Dedifferentiated amniotic fluid mesenchymal stem cell (primary cell): ENCODE measurements at regions not wholly inside any gene's neighbourhood (a gene's known extent, or its start where the extent isn't known, plus 50 kb on each side); places are given as distances from the start of the nearest gene placed in this dataset.

Experiments
- DNase-seq: peaks from one replicate; pipeline ENCODE4 v3.0.0-alpha.2; 2016; ENCODE audit errors: extremely low spot score

DNA sequence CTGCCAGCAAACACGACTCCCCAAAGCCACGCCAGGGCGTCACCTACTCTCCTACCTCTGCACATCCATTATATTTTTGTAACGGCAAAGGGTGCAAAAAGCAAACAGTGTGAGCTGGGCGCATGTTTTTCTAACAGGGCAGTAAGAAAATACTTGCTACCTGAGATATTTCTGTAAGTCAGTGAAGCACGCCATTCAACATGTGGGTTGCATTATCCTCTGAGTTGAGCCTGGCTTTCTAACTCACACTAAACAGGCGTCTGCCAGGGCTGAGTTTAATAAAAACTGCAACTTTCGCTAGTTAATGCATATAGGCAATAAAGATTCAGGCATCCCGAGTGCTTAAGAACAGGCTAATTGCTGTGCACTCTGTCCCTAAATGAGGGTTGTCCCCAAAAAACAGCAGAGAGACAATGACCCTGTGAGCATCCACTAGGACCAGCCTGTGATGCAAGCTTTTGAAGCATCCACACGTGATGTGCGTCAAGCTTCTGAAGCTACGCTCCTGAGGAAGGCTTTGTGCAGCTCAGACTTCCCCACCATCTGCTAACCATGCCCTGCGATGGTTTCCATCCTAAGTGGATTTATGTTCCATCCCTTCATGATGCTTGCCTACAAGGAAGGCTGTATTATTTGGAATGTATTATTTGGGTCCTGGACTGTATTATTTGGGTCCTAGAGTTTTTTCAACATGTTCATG is 70.0 kb upstream of the SIM2 start:
- no peak for DNase-seq

DNA sequence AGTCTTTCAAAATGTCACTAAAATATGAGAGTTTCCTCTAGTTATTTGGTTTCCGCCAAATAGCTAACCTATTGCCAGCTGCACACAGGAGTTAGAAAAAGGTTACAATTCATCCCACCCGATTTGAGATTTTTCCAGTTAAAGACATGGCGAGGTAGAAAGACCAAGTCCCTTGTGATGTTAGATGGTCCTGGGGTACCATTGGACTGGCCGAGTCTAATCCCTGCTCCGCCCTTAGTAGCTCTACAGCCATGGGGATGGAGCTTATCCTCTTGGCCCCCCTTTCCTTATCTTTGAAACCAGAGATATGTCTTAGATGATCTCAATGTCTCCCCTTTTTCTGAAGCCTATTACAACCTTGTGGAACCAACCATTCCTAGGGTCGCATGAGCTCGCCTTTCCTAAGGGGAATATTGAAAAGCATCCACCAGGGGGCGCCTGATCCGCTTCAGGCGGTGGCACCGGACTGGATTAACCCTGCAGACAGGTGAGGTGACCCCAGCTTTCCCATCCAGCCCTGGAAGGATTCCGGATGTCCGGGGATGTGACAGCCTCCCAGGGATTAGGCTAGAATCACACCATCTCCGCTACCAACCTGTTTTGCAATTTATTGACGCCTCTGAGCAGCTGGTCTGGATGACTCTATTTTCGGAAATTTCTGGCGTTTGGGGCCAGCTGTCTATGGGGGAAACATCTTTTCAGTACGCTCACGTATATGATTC is 68.3 kb upstream of the SIM2 start:
- no peak for DNase-seq

DNA sequence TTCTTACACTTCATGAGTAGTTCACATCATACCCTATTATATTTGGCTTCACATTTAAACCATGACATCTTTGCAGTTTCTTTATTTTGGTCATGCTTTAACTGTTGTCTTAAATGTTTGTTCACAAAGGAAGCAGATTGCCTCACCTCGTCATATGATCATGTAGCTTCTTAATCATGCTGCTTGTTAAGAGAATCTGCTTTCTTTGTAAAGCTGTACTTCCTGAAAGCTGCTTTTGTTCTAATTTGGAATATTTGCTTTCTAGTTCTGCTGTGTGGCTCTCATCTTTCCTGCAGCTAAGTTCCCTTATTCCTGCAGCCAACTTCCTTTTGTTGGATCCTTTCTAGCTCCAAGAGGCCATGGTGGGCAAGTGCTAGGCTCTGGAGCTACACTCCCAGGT is 62.9 kb upstream of the SIM2 start:
- DNase-seq = no peak

DNA sequence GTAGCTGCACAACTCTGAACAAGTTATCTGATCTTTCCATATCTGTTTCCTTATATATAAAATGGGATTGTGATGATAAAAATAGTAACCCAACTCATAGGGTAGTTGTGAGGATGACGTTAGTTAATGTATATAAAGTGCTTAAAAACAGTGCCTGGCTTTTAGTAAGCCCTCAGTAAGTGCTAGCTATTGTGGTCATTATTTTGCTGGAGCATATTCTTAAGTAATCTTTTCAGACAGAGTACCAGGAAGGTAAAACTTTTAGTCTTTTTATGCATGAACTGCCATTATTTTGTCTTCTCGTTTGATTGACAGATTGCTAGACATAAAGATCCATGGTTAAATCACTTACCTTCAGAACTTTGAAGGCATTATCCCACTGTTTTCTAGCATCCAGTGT is 62.5 kb upstream of the SIM2 start:
- no peak for DNase-seq

DNA sequence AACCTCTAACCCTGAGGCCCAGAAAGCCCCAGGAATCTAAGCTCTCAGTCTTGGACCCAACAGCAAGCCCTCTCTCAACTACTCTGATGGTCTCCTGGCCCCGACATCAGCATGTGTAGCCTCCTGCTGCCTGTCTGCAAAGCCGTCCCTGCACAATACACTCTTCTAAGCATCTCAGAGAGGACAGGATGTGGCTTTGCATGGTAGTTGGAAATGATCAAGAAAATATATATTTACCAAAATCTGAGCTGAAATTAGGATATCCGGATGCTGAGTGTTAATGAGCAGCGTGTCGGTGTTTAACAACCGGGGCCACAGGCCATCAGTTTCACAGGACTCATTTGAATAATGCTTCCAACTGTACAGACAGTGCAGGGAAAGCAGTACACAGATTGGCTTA is 59.1 kb upstream of the SIM2 start:
- no peak for DNase-seq

DNA sequence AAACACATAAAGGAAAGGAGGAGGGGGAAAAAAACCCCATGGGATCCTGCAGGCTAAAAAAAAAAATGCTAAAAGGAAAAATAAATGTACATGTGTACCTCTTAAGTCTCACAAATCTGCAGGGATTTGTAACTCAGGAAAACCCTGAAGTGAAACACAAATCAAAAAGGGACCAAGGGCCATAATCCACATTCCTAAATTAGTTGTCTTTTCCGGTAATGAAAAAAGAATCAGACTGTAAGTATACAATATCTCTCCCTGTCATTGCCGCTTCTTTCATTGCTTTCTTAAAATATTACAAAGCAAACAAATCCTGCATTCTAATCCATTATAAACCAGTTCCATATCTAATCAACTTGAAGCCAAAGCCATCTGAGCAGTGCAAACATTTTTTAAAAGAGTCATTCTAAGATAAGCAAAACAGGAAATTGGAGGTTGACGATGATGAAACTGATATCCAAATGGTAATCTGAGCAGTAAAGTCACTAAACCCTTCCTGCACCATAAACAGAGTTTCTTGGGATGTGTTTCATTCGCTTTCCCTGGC is 58.7 kb upstream of the SIM2 start:
- DNase-seq = no peak

DNA sequence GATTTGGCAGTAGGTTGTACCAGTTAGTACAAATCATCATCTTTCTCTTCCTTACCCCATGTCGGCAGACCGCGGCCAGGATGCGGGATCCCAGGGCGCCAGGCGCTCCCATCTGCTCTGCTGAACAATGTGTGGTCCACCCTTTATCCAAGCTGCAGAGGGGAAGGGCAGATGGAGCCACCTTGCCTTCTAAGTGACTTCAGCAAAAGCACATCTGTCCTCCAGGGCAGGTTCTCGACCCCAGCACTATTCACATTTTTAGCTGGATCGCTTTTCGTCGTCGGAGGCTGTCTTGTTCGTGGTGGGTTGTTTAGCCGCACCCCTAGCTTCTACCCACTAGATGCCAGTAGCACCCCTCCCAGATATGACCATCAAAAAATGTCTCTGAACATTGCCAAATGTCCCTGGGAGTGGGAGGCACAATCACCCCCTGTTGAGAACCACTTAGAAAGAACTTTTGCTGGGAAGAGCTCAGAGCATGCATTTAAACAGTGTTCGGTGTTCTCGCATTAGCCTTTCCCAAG is 58.1 kb upstream of the SIM2 start:
- DNase-seq = no peak

DNA sequence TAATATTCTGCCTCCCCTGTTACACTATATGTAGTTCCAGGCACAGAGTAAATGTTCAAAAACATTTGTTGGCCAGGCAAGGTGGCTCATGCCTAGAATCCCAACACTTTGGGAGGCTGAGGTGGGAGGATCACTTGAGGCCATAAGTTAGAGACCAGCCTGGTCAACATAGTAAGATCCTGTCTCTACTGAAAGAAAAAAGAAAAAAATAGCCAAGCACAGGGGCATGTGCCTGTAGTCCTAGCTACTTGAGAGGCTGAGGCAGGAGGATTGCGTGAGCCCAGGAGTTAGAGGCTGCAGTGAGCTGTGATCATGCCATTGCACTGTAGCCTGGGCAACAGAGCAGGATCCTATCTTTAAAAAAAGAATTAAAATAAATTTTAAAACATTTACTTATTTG is 57.6 kb upstream of the SIM2 start:
- no peak for DNase-seq

DNA sequence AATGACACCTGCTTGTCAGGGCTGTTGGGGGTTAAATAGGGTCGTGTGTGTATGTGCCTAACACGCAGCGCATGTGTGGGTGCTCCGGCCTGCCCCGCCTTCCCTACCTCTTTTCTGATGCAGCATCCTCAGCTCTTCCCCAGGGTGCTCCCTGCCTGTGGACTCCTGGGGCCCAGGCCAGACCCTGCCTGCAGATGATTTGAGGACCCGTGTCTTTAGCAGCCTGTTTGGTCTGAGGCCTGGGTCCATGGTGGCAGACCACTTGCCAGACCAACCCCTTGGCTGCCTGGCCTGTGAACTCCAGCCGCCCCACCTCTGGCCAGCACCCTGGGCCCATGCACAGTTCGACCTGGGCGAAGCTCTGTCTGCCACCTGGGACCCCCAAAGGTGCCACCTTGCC is 57.0 kb upstream of the SIM2 start:
- DNase-seq = no peak

DNA sequence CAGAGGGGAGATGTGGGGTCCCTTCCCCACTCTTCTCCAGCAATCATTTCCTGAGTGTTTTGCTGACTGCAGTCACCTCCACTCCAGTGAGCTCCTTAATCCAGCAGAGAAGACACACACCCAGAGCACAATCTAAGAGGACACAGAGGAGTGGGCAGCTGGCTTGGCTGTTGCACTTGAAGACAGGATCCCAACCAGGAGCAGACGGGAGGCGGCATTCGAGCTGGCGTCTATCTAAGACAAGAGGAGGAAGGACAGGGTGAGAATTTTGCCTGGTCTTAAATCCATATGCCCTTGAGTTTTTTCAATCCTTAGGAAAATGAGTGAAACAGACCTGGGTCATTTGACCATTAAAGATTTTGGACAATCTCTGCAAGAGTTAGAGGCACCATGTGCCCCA is 56.1 kb upstream of the SIM2 start:
- no peak for DNase-seq

DNA sequence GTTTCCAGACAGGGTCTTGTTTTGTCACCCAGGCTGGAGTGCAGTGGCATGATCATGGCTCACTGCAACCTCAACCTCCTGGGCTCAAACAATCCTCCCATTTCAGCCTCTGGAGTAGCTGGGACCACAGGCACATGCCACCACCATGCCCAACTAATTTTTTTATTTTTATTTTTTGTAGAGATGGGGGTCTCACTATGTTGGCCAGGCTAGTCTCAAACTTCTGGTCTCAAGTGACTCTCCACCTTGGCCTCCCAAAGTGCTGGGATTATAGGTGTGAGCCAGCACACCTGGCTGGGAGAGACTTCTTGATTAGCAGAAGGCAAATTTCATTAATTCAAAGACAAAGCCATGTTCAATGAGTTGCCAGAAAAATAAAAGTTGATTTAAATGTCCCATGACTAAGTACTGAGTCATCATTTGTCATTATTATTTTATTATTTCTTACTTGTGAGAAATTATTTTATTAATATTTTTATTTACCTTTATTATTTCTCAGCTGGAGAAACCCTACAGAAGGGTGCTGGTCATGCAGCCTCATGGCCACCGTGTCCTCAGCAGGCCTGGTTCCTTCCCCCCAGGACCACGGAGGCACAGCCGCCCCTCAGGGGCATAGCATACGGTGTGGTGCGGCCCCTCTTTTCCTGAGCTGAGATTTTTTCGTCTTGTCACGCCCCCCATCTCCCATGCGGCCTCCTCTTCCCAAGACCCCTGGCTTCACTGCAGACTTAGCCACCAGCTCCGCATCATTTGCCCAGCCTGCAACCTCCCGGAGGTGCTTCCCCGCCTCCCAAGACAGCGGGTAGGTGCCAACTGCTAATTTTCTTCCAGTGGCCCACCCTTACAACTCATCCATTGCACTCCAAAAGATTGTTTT is 55.3 kb upstream of the SIM2 start:
- DNase-seq = no peak

DNA sequence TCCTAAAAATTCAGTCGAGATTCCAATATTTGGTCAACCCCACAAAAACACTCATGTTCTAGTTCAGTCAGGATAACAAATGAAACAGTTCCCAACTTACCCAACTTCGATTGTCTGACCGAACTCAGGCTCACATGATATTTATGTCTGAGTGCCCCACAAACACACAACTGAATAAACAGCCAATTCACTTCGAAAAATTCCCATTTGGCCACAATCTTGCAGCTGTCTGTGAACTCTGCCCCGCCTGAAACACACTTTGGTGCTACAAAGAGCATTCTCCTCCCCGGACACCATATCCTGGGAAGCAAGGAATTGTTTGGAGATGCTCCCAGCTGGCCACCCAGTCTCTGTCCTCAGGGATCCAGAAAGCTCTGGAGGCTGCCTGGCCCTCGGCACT is 52.9 kb upstream of the SIM2 start:
- no peak for DNase-seq

DNA sequence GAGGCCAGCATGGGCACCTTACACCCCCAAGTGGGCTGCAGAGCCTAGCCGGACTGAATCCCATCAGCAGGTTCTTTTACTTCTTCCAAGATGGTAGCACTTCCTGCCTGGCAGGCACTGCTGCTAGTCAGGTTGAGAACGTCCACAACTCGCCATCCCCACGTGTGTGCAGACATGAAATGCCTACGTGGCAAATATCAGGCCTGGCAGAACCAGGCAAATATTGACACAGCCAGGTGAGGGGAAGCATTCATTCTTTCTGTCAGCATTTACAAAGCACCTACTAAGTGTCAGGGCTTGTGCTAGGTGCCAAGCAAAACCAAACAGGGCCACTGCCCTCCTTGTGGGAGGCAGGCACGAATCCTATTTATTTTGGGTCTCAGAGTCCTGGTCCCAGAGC is 52.3 kb upstream of the SIM2 start:
- no peak for DNase-seq

DNA sequence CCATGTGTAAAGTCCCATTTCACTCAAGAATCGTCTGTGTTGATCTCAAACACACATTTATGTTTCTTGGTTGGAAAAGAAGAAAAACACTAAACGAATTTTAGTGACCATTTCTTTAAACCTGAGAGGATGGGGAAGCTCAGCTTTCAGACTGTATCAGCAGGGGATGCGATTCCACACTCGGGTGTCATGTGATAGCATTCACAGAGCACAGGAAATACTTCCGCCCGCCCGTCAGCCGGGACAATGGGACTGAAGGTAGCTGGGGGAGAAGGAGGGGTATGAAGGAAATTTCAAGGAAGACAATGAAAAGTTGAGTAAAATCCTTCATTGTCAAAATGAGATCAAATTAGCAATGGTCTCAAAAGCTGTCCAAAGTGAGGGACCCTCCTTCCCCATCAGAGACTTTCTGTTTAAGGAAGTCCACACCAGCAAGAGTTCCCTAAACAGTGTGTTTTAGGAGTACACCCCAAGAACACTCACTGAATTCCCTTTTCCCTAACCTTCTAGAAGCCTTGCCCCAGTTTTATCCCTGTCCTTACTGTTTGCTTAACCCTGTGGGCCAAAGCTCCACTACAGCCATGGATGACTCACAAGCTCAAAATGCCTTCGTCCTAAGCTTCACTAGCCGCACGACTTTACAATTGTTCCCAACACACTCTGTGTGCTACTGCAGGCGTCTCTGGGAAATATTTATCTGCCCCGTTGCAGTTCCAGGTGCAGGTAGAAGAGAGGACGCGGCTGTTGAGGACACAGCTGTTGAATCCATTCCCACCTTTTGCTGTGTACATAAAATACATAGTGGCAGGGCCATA is 51.4 kb upstream of the SIM2 start:
- DNase-seq = no peak
